OCI-LY3 (cell line): ENCODE measurements at regions not wholly inside any gene's neighbourhood (a gene's known extent, or its start where the extent isn't known, plus 50 kb on each side); places are given as distances from the start of the nearest gene placed in this dataset.
"Not testable (repeated sequence)": the region's sequence is repeated elsewhere in the genome, so short reads cannot be mapped to it uniquely, and the experiment has no call there.

ENCODE experiments used
- H2AFZ ChIP-seq: fragments of 200-600, 300-600 bp; shearing (Covaris generic); 2 replicates; pipeline ENCODE4 v1.6.0; 2014; ENCODE audit warnings: antibody characterized with exemption, low read depth, low read length
- H3K27ac ChIP-seq: fragments of 200-600, 300-600 bp; sonication (generic); 2 replicates; pipeline ENCODE4 v1.5.1; 2014; ENCODE audit warnings: mild to moderate bottlenecking, low read length, moderate library complexity, mixed read lengths
- H3K27me3 ChIP-seq: fragments of 200-600, 300-600 bp; sonication (generic); 2 replicates; pipeline ENCODE4 v1.6.1; 2014; ENCODE audit warnings: low read depth, low read length, mixed read lengths
- H3K36me3 ChIP-seq: fragments of 200-600, 300-600 bp; sonication (generic); replicated peaks from 2 replicates; pipeline ENCODE3; 2014; ENCODE audit warnings: low read depth, low read length, mixed read lengths
- H3K4me1 ChIP-seq: fragments of 300-600, 200-600 bp; sonication (generic); 2 replicates; pipeline ENCODE4 v1.6.1; 2014; ENCODE audit warnings: low read length, mixed read lengths
- H3K4me2 ChIP-seq: fragments of 200-600, 300-600 bp; sonication (generic); 2 replicates; pipeline ENCODE4 v1.6.1; 2014; ENCODE audit warnings: low read length, mixed read lengths
- H3K4me3 ChIP-seq: fragments of 300-600, 200-600 bp; sonication (generic); 2 replicates; pipeline ENCODE4 v1.5.1; 2014; ENCODE audit warnings: antibody characterized with exemption, mild to moderate bottlenecking, low read length, moderate library complexity
- H3K79me2 ChIP-seq: fragments of 300-600, 200-600 bp; shearing (Covaris generic); 2 replicates; pipeline ENCODE4 v1.6.1; 2014; ENCODE audit warnings: mild to moderate bottlenecking, low read length, mixed read lengths
- H3K9ac ChIP-seq: fragments of 300-600, 200-600 bp; shearing (Covaris generic); 2 replicates; pipeline ENCODE4 v1.6.0; 2014; ENCODE audit warnings: mild to moderate bottlenecking, low read length, moderate library complexity
- H3K9me3 ChIP-seq: fragments of 200-600, 300-600 bp; shearing (Covaris generic); 2 replicates; pipeline ENCODE4 v1.6.1; 2014; ENCODE audit warnings: low read length, mixed read lengths; ENCODE audit not compliant: insufficient read depth
- H4K20me1 ChIP-seq: fragments of 200-600, 300-600 bp; sonication (generic); 2 replicates; pipeline ENCODE4 v1.6.1; 2016; ENCODE audit warnings: low read length, mixed read lengths; ENCODE audit not compliant: insufficient read depth
- CTCF ChIP-seq: fragments of 200-600, 300-600 bp; sonication (generic); IDR thresholded peaks from 2 replicates; pipeline ENCODE4 v1.5.1; 2014; ENCODE audit warnings: antibody characterized with exemption, low read length, low read depth
- EZH2phosphoT487 ChIP-seq: fragments of 200-600 bp; shearing (Covaris generic); IDR thresholded peaks from 2 replicates; pipeline ENCODE4 v1.6.1; 2018; ENCODE audit warnings: antibody characterized with exemption, mixed run types, low read depth

GRCh38 chr10:93127642-93128215, 54.0 kb downstream of the CYP26A1 start:
- H3K4me2 ChIP-seq, H3K27ac ChIP-seq, H3K27me3 ChIP-seq, H2AFZ ChIP-seq, H3K9ac ChIP-seq, H3K9me3 ChIP-seq, H4K20me1 ChIP-seq, H3K36me3 ChIP-seq, H3K79me2 ChIP-seq, H3K4me3 ChIP-seq: not testable (repeated sequence)
- H3K4me1 ChIP-seq: peaks cover 13% of the 10 kb centered on the region

- H3K4me3 ChIP-seq: no peak overlapping the region
- no peaks in the 10 kb centered on the region for H3K4me1 ChIP-seq
- H3K9me3 ChIP-seq: no peaks in the 10 kb centered on the region
- TF ChIP-seq CTCF (no peak), EZH2phosphoT487 (no peak)
- no peak overlapping the region for H2AFZ ChIP-seq
- H3K4me2 ChIP-seq: no peak overlapping the region
- H4K20me1 ChIP-seq: no peaks in the 10 kb centered on the region
- H3K36me3 ChIP-seq: no peaks in the 10 kb centered on the region
- H3K27me3 ChIP-seq: 0 out of 2 replicates have a peak, but pooled peaks cover 4% of the 10 kb centered on the region
- no peak overlapping the region for H3K9ac ChIP-seq
- no peak overlapping the region for H3K27ac ChIP-seq
- no peaks in the 10 kb centered on the region for H3K79me2 ChIP-seq
These were observed 58.3 kb downstream of the CYP26A1 start for GRCh38 chr10:93131986-93132385.

- H3K36me3 ChIP-seq: no peaks in the 10 kb centered on the region
- H3K4me2 ChIP-seq: no peak overlapping the region
- TF ChIP-seq CTCF (no peak), EZH2phosphoT487 (no peak)
- H3K27me3 ChIP-seq: no peaks in the 10 kb centered on the region
- H3K9ac ChIP-seq: no peak overlapping the region
- no peak overlapping the region for H2AFZ ChIP-seq
- H3K4me1 ChIP-seq: no peaks in the 10 kb centered on the region
- H3K4me3 ChIP-seq: no peak overlapping the region
- H3K79me2 ChIP-seq: no peaks in the 10 kb centered on the region
- no peaks in the 10 kb centered on the region for H4K20me1 ChIP-seq
- no peak overlapping the region for H3K27ac ChIP-seq
- H3K9me3 ChIP-seq: no peaks in the 10 kb centered on the region
These were observed 64.6 kb downstream of the CYP26A1 start for GRCh38 chr10:93138113-93138870.

- H3K4me1 ChIP-seq: no peaks in the 10 kb centered on the region
- no peak overlapping the region for H3K27ac ChIP-seq
- TF ChIP-seq CTCF (no peak), EZH2phosphoT487 (no peak)
- no peak overlapping the region for H3K4me2 ChIP-seq
- no peaks in the 10 kb centered on the region for H3K79me2 ChIP-seq
- no peaks in the 10 kb centered on the region for H3K9me3 ChIP-seq
- no peak overlapping the region for H3K4me3 ChIP-seq
- no peak overlapping the region for H3K9ac ChIP-seq
- H4K20me1 ChIP-seq: no peaks in the 10 kb centered on the region
- H3K36me3 ChIP-seq: no peaks in the 10 kb centered on the region
- no peaks in the 10 kb centered on the region for H3K27me3 ChIP-seq
- H2AFZ ChIP-seq: no peak overlapping the region
These were observed 65.5 kb downstream of the CYP26A1 start for GRCh38 chr10:93139059-93139655.
